ENCODE measurements at regions not wholly inside any gene's neighbourhood (a gene's known extent, or its start where the extent isn't known, plus 50 kb on each side); places are given as distances from the start of the nearest gene placed in this dataset.
"Not testable (repeated sequence)": the region's sequence is repeated elsewhere in the genome, so short reads cannot be mapped to it uniquely, and the experiment has no call there.

- DNase-seq = not testable (repeated sequence)
Measured at GRCh38 chr16:29309601-29310000, 96.9 kb downstream of the NPIPB11 start.

- no peak for DNase-seq
Measured at GRCh38 chr16:29308644-29309546, 97.6 kb downstream of the NPIPB11 start.

GRCh38 chr16:29307598-29308507 is 98.7 kb downstream of the NPIPB11 start:
- no peak for DNase-seq

- DNase-seq = no peak
Measured at GRCh38 chr16:29306943-29307597, 99.4 kb downstream of the NPIPB11 start.

- DNase-seq = no peak
Measured at GRCh38 chr16:29306201-29306600, 100.3 kb downstream of the NPIPB11 start.

GRCh38 chr16:29305018-29305417 is 101.5 kb downstream of the NPIPB11 start:
- not testable (repeated sequence) for DNase-seq

GRCh38 chr16:29304251-29304650 is 102.3 kb downstream of the NPIPB11 start:
- DNase-seq = no peak

GRCh38 chr16:29303520-29303919 is 103.0 kb downstream of the NPIPB11 start:
- DNase-seq = no peak

GRCh38 chr16:29302976-29303375 is 103.5 kb downstream of the NPIPB11 start:
- DNase-seq = no peak

- DNase-seq = not testable (repeated sequence)
Measured at GRCh38 chr16:29302433-29302832, 104.1 kb downstream of the NPIPB11 start.

GRCh38 chr16:29301662-29302285 is 104.7 kb downstream of the NPIPB11 start:
- not testable (repeated sequence) for DNase-seq

GRCh38 chr16:29300541-29301535 is 105.7 kb downstream of the NPIPB11 start:
- not testable (repeated sequence) for DNase-seq

GRCh38 chr16:29300030-29300491 is 106.5 kb downstream of the NPIPB11 start:
- not testable (repeated sequence) for DNase-seq

GRCh38 chr16:29298997-29299396 is 107.5 kb downstream of the NPIPB11 start:
- not testable (repeated sequence) for DNase-seq

GRCh38 chr16:29298307-29298706 is 108.2 kb downstream of the NPIPB11 start:
- DNase-seq = not testable (repeated sequence)

- DNase-seq = not testable (repeated sequence)
Measured at GRCh38 chr16:29297809-29298177, 108.7 kb downstream of the NPIPB11 start.

GRCh38 chr16:29297144-29297808 is 109.2 kb downstream of the NPIPB11 start:
- not testable (repeated sequence) for DNase-seq

GRCh38 chr16:29296176-29296575 is 110.3 kb downstream of the NPIPB11 start:
- not testable (repeated sequence) for DNase-seq

GRCh38 chr16:29294951-29295795 is 111.3 kb downstream of the NPIPB11 start:
- DNase-seq = not testable (repeated sequence)
